Left ventricle myocardium superior (tissue), 1 donor: ENCODE measurements at regions not wholly inside any gene's neighbourhood (a gene's known extent, or its start where the extent isn't known, plus 50 kb on each side); places are given as distances from the start of the nearest gene placed in this dataset.

ENCODE experiments used
- ATAC-seq: fragments of 200-7000 bp; cut with Tn5 transposase; one replicate; pipeline ENCODE4 v1.9.1; 2020; ENCODE audit warnings: mild to moderate bottlenecking, moderate library complexity
- DNase-seq: peaks from one replicate; pipeline ENCODE4 v3.0.0-alpha.2; 2020
- intact Hi-C: fragments of 100-400 bp; cut with micrococcal nuclease; formaldehyde crosslinking; loops from one replicate; pipeline ENCODE4 v1.11.0; 2022
- donor health status: DM: no; HTN: yes; CAD: no; lungs with severe emphysema.

DNA sequence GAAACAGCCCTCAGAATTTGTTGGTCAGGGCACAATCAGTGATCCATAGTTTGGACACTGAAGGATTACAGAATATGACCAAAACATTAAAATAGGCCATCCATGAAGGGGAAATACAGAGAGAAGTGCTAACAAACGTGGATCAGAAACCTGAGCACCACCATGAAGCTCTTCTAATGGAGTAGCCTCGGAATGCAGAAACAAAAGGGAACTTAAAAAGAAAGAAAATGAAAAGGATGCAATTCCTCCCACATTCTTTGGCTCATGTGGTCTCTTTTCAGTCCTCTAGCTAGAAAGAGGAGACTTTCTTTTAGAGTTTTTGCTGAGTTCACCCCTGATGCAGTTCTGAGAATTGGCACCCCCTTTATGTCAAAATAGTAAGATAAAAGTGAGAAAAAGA lies 989.8 kb upstream of the B3GALT2 start:
- ATAC-seq (no peak), DNase-seq (no peak)
- intact Hi-C loops, result no loop called here

DNA sequence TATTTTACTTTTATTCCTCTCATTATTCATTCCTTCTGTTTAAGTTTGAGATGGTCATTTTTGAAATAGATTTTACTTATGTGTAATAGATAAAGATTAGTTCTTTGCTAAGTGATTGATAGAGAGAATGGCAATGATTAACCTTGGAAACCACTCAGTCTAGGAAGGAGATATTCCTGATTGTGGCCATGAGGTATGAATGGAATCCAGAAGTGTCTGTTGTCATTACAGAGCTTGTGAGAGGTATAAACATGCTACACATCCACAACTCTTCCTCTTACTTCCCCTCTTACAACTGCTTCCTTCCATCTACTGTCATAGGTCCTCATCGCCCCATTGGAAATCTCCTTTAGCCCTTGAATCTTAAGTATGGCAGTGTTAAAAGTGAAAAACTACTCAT lies 988.8 kb upstream of the B3GALT2 start:
- ATAC-seq (no peak), DNase-seq (no peak)
- intact Hi-C loops, result no loop called here

DNA sequence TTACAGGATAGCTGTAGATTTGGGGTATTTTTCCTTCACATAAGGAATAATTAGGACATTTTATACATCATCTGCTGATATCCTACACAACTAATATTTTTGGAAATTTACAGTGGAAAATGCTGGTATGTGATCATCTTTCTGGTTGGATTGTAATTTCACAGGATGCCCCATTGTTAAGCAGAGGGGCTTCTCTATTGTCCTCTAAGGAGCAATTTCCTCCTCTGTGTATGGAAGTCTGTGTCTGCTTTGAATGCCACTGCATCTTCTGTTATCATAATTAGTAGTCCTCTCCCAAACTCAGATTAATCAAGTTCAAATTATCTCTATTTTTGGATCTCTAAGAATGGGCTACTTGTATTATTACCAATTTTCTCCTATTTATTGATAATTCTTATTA lies 988.1 kb upstream of the B3GALT2 start:
- DNase-seq (no peak), ATAC-seq (no peak)
- intact Hi-C loops, result no loop called here

DNA sequence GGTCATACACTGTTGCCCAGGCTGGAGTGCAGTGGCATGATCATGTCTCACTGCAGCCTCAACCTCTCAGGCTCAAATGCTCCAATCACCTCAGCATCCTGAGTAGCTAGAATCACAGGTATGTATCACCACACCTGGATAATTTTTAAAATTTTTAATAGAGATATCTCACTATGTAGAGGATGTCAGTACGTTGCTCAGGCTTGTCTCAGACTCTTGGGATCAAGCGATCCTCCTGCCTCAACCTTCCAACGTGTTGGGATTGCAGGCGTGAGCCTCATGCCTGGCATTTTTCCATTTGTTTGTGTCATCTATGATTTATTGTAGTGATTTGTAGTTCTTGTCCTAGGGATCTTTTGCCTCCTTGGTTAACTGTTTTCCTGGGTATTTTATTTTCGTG lies 985.2 kb upstream of the B3GALT2 start:
- no peak for DNase-seq
- intact Hi-C loops, result no loop called here
- no peak for ATAC-seq

DNA sequence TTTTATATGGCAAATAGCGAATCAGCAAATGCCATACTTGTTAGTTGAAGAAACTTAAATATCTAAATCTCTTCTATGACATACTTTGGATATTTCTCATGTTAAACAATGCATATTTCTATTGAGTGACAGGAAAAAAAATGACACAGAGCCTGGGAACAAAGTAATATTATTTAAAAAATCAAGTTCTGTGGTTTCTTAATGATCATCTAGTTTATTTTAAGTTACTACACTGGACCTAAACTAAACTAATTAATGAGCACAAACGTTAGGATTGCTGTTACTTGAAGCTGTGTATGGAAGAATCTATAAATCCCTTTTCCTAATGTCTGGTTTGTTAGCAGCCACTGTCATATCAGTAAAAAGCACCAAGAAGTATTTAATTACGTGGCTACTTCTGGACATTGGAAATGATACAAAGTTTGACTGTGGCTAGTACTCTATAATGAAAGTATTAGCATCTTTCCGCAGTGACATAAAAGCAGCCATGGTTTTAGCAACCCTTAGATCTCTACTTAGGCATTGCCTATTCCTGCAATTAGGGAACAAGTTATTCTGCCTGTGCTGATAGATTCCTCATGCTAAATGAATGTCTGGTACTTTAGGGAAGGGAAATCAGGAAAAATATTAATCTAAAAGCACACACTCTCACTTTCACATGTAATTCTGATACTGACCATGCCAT lies 981.7 kb upstream of the B3GALT2 start:
- DNase-seq (no peak), ATAC-seq (no peak)
- intact Hi-C loops, result no loop called here

DNA sequence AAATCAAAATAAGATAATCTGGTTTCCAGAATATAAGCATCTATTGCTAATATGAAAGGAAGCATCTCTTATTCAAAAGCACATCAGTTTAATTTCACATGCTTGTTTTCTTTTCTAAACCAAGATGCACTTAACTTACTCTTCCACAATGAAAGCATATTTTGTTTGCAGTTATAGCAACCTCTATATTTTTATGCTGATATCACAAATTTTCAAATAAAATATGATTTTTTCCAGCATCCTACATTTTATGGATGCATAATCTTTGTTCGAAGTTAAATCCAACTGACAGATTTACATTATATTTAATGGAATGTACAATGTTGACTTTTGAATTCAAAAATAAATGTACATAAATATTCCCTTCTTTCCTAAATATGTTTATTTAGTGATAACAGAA lies 978.3 kb upstream of the B3GALT2 start:
- no peak for ATAC-seq
- no peak for DNase-seq
- intact Hi-C loops, result no loop called here

DNA sequence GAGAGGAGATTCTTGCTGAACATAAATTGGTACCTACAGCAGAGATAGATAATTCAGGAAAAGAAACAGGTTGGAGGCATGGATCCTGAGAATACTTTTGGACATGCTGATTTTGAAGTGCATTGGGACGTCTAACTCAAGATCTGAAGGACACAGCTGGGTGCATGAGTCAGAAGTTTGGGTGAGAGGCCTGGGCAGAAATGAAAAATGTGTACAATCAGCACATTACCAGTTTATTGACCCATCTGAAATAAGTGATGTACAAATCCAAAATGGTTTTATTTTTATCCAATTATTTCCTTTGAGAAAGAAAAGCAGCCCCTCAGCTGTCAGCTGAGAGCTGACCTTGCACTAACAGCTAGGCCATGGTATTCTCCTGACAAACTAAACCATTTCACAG lies 975.2 kb upstream of the B3GALT2 start:
- no peak for DNase-seq
- no peak for ATAC-seq
- intact Hi-C loops, result no loop called here

DNA sequence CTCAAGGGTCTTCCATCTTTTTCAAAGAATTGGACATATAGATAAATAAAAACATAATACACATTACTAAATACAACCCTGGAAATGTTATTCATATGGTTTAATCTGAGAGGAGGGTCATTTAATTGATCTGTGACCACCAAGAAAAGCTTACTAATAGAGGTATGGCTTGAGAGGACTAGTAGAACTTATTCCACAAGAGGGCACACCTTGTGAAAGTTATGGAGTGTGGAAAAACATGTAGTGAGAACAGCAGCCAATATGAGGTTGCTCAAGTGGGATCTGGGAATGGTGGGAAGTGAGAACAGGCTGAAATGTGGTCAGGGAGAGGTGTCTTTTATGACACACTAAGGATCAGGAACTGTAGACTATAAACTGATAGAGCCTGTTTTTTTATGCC lies 973.5 kb upstream of the B3GALT2 start:
- intact Hi-C loops, result no loop called here
- ATAC-seq (no peak), DNase-seq (no peak)

DNA sequence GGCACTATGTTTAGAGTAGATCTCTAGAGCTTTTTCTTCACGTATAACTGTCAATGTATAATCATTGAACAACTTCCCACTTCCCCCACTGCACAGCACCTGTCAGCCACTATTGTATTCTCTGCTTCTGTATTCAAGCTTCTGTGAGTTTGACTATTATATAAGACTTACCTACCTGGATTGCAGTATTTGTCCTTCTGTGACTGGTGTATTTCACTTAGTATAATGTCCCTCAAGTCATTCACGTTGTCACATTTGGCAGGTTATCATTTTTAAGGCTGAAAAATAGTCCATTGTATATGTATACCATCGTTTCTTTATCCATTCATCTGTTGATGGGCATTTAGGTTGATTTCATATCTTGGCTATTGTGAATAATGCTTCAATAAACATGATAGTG lies 969.5 kb upstream of the B3GALT2 start:
- intact Hi-C loops, result no loop called here
- no peak for ATAC-seq
- no peak for DNase-seq

DNA sequence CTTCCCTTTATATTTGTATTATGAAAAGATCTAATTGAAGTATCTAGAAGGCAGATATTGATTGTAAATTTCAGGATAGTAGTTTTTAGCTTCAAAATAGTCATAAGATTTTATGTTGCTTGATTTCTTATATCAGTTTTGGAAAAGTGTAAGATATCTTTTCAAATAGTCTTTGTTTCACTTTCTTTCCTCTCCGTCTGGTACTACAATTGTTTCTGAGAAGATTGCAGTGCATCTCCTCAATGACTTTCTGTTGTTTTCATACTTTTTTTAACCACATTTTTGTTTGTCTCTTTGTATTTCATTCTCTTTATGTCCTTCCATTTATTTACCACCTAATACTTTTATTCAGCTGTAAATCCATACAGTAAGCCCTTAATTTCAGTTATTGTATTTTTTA lies 964.6 kb upstream of the B3GALT2 start:
- intact Hi-C loops, result no loop called here
- DNase-seq (no peak), ATAC-seq (no peak)

DNA sequence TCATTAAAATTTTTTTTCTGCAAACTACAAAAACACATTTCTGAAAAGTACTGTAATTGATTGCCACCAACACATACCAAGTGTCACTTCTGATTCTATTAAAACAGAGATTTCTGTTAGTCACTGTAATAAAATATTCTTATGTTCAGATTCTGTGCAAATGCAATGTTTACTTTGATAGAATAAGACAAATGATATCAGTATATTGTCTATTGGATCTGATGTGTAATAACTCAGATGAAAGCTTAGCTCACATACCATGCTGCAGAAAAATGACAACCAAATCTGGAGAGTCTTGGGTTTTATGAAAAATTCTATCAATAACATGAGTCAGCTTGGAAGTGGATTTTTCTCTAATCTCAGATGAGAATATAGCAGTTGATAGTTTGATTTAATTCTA lies 963.8 kb upstream of the B3GALT2 start:
- DNase-seq (no peak), ATAC-seq (no peak)
- intact Hi-C loops, result no loop called here

DNA sequence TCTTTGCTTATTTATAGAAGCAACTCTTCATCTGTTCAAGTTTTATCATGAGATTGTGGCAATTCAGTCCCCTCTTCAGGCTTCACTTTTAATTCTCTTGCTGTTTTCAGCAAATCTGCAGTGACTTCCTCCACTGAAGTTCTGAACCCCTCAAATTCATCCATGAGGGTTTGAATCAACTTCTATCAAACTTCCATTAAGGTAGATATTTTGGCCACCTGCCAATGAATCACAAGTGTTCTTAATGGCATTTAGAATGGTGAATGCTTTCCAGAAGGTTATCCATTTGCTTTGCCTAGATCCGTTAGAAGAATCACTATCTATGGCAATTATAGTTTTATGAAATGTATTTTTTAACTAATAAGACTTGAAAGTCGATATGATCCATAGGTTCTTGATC lies 946.7 kb upstream of the B3GALT2 start:
- DNase-seq (no peak), ATAC-seq (no peak)
- intact Hi-C loops, result no loop called here

DNA sequence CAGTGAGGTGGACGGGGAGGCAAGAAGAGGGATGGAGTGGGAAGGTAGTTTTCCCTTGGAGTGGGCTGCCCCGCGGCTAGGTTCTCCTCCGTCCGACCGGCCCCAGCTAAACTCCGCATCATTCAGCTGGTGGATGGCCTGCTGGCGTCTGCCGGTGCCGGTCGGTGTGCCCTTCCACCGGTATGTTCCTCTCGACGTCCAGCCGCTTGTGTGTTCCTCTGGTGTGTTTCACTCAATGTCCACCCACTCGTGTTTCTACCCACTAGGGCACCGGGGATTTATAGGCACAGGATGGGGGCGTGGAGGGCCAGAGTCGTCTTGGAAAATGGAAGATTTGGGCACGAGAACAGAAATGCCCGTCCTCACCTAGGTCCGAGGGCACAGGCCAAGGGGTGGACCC lies 931.7 kb upstream of the B3GALT2 start:
- ATAC-seq, result no peak
- intact Hi-C loops, result no loop called here
- DNase-seq, result no peak

DNA sequence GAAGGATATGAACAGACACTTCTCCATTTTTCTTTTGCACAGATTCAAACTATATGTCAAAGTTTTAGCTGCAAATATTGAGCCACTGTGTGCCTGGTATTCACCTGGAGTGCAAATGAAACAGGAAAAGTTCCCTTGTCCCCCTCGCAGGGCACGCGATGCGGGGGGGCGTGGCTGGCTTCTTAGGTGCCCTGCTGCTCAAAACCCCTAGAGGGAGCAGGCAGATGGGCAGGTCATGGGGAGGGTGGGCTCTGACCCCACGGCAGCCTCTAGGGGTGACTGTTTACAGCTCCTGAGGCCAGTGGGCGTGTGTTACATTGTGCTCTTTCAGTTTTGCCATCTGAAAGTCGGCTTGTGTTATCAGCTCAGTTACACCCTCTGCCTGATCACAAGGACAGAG lies 931.2 kb upstream of the B3GALT2 start:
- ATAC-seq (no peak), DNase-seq (no peak)
- intact Hi-C loops, result no loop called here

DNA sequence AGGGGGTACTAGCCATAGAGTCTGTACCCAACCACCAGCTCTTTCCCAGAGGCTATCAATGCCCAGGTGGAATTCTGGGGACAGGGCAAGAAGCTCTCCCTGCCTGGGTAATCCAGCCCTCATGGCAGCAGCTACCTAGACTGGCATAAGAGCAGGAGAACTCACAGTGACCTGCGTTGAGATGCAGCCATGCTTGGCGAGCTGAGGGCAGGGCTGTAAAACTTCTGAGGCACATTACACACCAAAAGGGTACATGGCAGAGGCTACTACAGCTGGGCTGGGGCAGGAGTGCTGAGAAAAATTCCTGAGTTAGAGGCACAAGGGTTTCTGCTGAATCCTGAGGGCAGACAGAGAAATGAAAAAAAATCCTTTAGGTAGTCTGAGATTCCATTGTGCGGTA lies 927.9 kb upstream of the B3GALT2 start:
- ATAC-seq (no peak), DNase-seq (no peak)
- intact Hi-C loops, result no loop called here

DNA sequence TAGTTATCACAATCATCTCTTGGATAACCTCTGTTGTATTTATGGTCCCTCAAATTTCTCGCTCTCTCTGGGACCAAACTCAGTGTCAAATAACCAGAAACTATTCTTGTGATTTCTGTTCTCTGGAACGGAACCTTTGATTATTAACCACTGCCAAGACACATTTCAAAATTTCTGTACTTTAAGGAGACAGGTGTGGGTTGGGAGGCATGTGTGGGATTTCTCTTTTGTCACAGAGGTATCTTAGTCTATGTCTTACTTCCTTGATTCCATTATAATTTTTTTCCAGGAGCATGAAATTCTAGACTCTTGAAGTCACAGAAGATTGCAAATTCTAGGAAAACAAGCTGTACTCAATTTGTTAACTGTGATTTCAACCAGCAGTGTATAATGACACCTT lies 919.0 kb upstream of the B3GALT2 start:
- intact Hi-C loops, result no loop called here
- no peak for ATAC-seq
- no peak for DNase-seq

DNA sequence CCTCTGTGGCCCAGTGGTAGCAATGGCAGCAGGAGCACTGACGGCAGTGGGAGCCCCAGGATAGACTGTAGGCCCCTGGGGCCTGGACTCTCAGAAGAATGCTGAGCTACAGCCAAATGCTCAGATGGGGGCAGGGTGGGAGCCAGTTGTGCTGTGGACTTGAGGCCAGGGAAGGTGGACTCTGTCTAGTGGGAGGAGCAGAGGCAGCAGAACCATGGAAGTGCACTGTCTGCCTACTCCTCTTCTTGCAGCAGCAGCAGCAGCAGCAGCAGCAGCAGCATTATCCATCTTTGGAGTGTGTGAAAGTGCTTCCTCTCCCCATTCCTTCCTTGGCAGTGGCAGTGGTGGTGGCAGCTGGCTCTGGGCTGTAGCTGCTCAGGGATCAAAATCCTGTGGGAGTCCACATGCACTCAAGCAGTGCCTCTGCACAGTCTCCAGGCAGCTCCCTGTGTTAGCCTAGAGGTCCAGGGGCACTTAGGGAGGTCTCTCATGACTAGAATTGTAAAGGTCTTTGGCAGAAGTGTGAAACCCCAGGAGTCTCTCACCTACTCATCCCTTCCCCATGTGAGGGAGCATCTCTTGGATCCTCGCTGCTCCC lies 917.9 kb upstream of the B3GALT2 start:
- intact Hi-C loops, result no loop called here
- DNase-seq (no peak), ATAC-seq (no peak)

DNA sequence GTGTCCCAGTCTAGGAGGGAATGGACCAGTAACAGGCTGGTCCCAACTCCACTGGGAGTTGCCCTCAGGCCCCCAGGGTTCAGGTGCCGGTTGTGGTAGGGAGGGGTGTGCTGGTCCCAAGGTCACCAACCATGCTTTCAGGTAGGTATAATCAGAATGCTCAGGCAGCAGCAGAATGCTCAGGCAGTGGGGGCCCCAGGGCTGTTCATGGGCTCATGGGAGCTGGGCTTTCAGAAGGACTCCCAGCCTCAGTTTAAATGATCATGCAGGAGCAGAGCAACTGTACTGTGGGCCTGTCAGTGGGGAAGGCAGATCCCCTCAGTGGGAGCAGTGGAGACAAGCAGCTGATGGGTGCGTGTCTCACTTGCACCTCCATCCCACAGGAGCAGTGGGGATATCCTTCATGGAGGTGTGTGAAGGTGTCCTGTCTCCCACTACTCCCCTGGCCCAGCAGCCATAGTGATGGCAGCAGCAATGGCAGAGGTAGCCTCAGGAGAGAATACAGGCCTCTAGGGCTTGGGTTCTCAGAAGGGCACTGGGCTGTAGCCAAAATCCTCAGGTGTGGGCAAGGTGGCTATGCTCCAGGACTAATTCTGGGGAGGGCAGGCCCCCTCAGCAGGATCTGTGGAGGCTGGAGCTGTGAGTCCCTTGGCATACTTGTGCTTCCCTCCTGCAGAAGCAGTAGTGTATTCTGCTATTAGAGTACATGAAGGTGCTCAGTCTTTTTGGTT lies 917.3 kb upstream of the B3GALT2 start:
- intact Hi-C loops, result no loop called here

DNA sequence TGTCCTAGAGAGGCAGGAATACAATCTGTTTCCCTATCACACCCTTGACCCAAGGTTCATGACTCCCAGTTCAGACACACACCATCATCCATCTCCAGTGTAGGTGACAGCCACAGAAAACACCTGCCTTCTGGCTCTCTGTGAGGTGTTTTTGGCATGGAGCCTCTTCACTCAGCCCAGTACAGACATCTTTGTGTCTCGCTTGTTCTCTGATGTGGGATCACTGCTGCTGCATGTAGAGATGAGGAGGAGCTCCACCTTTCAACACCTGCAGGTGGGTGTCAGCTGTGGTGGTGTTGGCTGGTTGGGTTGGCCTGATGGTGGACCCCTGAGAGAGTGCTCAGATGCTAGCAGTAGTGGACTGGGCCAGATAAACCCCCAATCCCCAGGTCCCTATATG lies 916.7 kb upstream of the B3GALT2 start:
- DNase-seq, result no peak
- intact Hi-C loops, result no loop called here
- no peak for ATAC-seq

More for the DNA sequence above, 917.3 kb upstream of the B3GALT2 start:
- no peak for DNase-seq
- ATAC-seq, result no peak

DNA sequence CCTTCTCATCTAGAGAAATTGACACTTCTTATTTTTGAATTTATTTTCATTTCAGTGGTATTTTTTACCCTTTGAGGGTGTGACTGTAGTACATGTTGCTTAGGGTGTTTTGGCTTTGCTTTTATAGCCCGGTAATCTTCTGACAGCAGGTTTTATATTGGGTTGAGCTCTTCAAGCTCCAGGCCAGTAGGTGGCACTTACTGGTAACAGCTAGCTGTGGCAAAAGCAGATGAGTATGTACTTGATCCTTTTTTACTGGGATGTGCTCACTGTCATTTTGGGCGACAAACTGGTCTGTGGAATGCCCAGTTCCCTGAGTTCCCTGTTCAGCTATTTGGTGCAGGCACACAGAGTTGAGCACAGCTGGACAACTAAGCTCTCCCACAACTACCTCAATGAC lies 916.2 kb upstream of the B3GALT2 start:
- DNase-seq (no peak), ATAC-seq (no peak)
- intact Hi-C loops, result no loop called here

DNA sequence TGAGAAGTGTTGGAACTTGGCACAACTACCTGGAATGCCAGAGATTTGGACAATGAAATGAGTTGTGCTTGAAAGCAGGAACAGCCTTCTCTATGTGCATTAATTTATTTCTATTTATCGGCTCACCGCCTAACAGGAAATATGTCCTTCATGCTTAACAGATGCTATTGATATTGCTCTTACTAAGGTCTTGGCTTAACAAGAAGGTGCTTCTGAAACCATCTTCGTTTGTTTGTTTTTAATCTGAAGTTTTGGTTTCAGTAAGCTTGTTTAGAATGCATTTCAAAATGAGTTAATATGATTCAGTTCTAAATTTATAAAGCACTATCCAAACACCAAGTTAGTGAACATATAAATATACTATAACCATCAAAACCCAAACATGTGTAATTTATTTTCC lies 898.3 kb upstream of the B3GALT2 start:
- DNase-seq, result no peak
- no peak for ATAC-seq
- intact Hi-C loops, result no loop called here
